MM.1S (cell line): ENCODE measurements at regions not wholly inside any gene's neighbourhood (a gene's known extent, or its start where the extent isn't known, plus 50 kb on each side); places are given as distances from the start of the nearest gene placed in this dataset.

ENCODE experiments used
- DNase-seq: peaks from one replicate; pipeline ENCODE4 v3.0.0-alpha.2; 2015
- H2AFZ ChIP-seq: fragments of 300-600 bp; sonication (generic); 2 replicates; pipeline ENCODE4 v1.6.0; 2016; ENCODE audit warnings: antibody characterized with exemption, low read length
- H3F3A ChIP-seq: fragments of 300-600 bp; sonication (generic); 2 replicates; pipeline ENCODE4 v1.6.1; 2016; ENCODE audit warnings: mild to moderate bottlenecking, antibody characterized with exemption, low read length, moderate library complexity, mixed read lengths; ENCODE audit not compliant: insufficient read depth
- H3K27ac ChIP-seq: fragments of 300-600 bp; sonication (generic); 2 replicates; pipeline ENCODE4 v1.5.1; 2016; ENCODE audit warnings: mild to moderate bottlenecking, low read length
- H3K27me3 ChIP-seq: fragments of 300-600 bp; sonication (generic); replicated peaks from 2 replicates; pipeline ENCODE4 v1.6.0; 2016; ENCODE audit warnings: low read length; ENCODE audit not compliant: insufficient read depth
- H3K36me3 ChIP-seq: fragments of 300-600 bp; sonication (generic); replicated peaks from 2 replicates; pipeline ENCODE4 v1.6.1; 2016; ENCODE audit warnings: mild to moderate bottlenecking, low read length, mixed read lengths; ENCODE audit not compliant: insufficient read depth
- H3K4me1 ChIP-seq: fragments of 300-600 bp; sonication (generic); 2 replicates; pipeline ENCODE4 v1.6.1; 2016; ENCODE audit warnings: low read length, mixed read lengths
- H3K4me2 ChIP-seq: fragments of 300-600 bp; sonication (generic); 2 replicates; pipeline ENCODE4 v1.6.0; 2016; ENCODE audit warnings: low read depth, low read length
- H3K4me3 ChIP-seq: fragments of 300-600 bp; sonication (generic); 2 replicates; pipeline ENCODE4 v1.5.1; 2016; ENCODE audit warnings: low read length, mixed read lengths
- H3K79me2 ChIP-seq: fragments of 300-600 bp; sonication (generic); 2 replicates; pipeline ENCODE4 v1.6.1; 2016; ENCODE audit warnings: mixed run types, low read length, mixed read lengths
- H3K9ac ChIP-seq: fragments of 300-600 bp; sonication (generic); 2 replicates; pipeline ENCODE4 v1.6.1; 2016; ENCODE audit warnings: low read length, mixed read lengths
- H3K9me2 ChIP-seq: fragments of 300-600 bp; sonication (generic); replicated peaks from 2 replicates; pipeline ENCODE4 v1.6.1; 2016; ENCODE audit warnings: mild to moderate bottlenecking, low read length, mixed read lengths; ENCODE audit not compliant: insufficient read depth
- H3K9me3 ChIP-seq: fragments of 300-600 bp; sonication (generic); replicated peaks from 2 replicates; pipeline ENCODE4 v1.6.1; 2016; ENCODE audit warnings: mild to moderate bottlenecking, low read length, mixed read lengths; ENCODE audit not compliant: insufficient read depth
- H4K20me1 ChIP-seq: fragments of 300-600 bp; sonication (generic); 2 replicates; pipeline ENCODE4 v1.6.1; 2016; ENCODE audit warnings: mild to moderate bottlenecking, low read length, moderate library complexity, mixed read lengths; ENCODE audit not compliant: insufficient read depth
- EZH2 ChIP-seq: fragments of 300-600 bp; sonication (generic); optimal IDR thresholded peaks from 2 replicates; pipeline ENCODE3; 2017; ENCODE audit warnings: low read depth, mild to moderate bottlenecking, antibody characterized with exemption, low read length, mixed read lengths
- EZH2phosphoT487 ChIP-seq: fragments of 300-600 bp; sonication (generic); IDR thresholded peaks from 2 replicates; pipeline ENCODE4 v1.6.1; 2018; ENCODE audit warnings: antibody characterized with exemption, low read length
- TF ChIP-seq, protein P1 (sequence below): fragments of 300-600 bp; sonication (generic); IDR thresholded peaks from 2 replicates; pipeline ENCODE4 v1.5.1; 2016; ENCODE audit warnings: antibody characterized with exemption, low read length, mixed read lengths

- no peak overlapping the region for H3K27ac ChIP-seq
- no peaks in the 10 kb centered on the region for H3K4me1 ChIP-seq
- H3K9me3 ChIP-seq: no peaks in the 10 kb centered on the region
- no peak overlapping the region for H2AFZ ChIP-seq
- no peaks in the 10 kb centered on the region for H4K20me1 ChIP-seq
- H3K36me3 ChIP-seq: no peaks in the 10 kb centered on the region
- no peak overlapping the region for H3K9ac ChIP-seq
- no peak overlapping the region for H3K4me3 ChIP-seq
- TF ChIP-seq EZH2: no peak
- no peak for TF ChIP-seq EZH2phosphoT487
- TF ChIP-seq, protein P1, sequence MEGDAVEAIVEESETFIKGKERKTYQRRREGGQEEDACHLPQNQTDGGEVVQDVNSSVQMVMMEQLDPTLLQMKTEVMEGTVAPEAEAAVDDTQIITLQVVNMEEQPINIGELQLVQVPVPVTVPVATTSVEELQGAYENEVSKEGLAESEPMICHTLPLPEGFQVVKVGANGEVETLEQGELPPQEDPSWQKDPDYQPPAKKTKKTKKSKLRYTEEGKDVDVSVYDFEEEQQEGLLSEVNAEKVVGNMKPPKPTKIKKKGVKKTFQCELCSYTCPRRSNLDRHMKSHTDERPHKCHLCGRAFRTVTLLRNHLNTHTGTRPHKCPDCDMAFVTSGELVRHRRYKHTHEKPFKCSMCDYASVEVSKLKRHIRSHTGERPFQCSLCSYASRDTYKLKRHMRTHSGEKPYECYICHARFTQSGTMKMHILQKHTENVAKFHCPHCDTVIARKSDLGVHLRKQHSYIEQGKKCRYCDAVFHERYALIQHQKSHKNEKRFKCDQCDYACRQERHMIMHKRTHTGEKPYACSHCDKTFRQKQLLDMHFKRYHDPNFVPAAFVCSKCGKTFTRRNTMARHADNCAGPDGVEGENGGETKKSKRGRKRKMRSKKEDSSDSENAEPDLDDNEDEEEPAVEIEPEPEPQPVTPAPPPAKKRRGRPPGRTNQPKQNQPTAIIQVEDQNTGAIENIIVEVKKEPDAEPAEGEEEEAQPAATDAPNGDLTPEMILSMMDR: no peak
- no peak overlapping the region for H3K4me2 ChIP-seq
- no peaks in the 10 kb centered on the region for H3K79me2 ChIP-seq
- H3F3A ChIP-seq: no peaks in the 10 kb centered on the region
- no peaks in the 10 kb centered on the region for H3K9me2 ChIP-seq
- DNase-seq: no peak
- no peaks in the 10 kb centered on the region for H3K27me3 ChIP-seq
Measured at GRCh38 chr16:74153773-74154172, 142.8 kb upstream of the PSMD7 start.

DNA sequence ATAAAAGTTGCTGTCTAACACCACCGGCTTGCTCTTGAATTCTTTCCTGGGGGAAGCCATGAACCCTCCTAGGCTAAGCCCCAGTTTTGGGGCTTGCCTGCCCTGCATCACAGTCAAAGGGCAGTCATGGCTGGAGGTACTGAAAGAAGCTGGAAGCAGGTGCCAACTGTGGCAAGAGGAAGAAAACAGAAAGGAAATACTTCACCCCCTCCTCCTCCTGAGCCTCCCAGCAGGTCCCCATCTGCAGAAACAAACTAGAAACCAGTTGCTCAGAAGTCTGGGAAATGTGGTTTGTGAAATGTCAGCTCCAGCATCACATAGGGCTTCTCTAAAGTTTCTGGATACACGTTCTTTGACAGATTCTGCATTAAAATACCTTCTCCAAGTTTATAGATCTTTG, 150.0 kb upstream of the PSMD7 start:
- Histone ChIP-seq H3K9ac (no peak overlapping the region), H3K27ac (no peak overlapping the region), H4K20me1 (no peaks in the 10 kb centered on the region), H3K4me1 (peaks cover 13% of the 10 kb centered on the region; the same call in 1 of the 2 replicates), H3K4me3 (no peak overlapping the region), H3K27me3 (no peaks in the 10 kb centered on the region), H3K9me3 (no peaks in the 10 kb centered on the region), H3K36me3 (no peaks in the 10 kb centered on the region), H2AFZ (no peak overlapping the region), H3K9me2 (no peaks in the 10 kb centered on the region), H3K79me2 (no peaks in the 10 kb centered on the region), H3K4me2 (no peak overlapping the region), H3F3A (no peaks in the 10 kb centered on the region)
- peak; percentile 17 for DNase-seq
- TF ChIP-seq, protein P1: no peak
- TF ChIP-seq EZH2phosphoT487 (no peak), EZH2 (no peak)

GRCh38 chr16:74143171-74143570, 153.4 kb upstream of the PSMD7 start:
- Histone ChIP-seq H3K4me1 (peaks cover 13% of the 10 kb centered on the region; the same call in 1 of the 2 replicates), H3K36me3 (no peaks in the 10 kb centered on the region), H4K20me1 (no peaks in the 10 kb centered on the region), H3K9ac (no peak overlapping the region), H3K9me2 (no peaks in the 10 kb centered on the region), H3K27me3 (no peaks in the 10 kb centered on the region), H3K79me2 (no peaks in the 10 kb centered on the region), H3K4me3 (no peak overlapping the region), H3K9me3 (no peaks in the 10 kb centered on the region), H3F3A (no peaks in the 10 kb centered on the region), H2AFZ (no peak overlapping the region), H3K4me2 (no peak overlapping the region), H3K27ac (no peak overlapping the region)
- DNase-seq: no peak
- no peak for TF ChIP-seq EZH2
- no peak for TF ChIP-seq EZH2phosphoT487
- TF ChIP-seq, protein P1: no peak
